ENCODE measurements at regions not wholly inside any gene's neighbourhood (a gene's known extent, or its start where the extent isn't known, plus 50 kb on each side); places are given as distances from the start of the nearest gene placed in this dataset.

DNA sequence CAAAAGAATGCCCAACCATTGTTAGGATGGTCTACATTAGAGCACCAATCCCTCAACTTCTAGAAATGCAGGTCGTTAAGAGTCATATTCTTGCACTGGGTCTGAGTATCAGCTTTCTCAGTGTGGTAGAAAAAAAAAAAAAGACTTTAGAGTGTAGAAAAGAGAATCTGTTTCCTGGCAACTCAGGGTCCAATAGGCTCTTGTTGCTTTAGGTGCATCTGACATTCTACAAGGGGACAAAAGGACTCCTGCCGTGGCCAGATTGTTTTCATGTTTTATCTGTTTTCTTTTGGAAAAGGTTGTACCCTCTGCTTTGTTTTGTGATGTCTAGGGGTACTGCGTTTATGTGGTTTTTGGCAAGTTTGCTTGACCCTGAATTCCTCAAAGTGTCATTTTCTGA, 105.4 kb upstream of the KCNK2 start:
- TF ChIP-seq POLR2A (IDR thresholded peaks at IDR 0.05): no peak
- no peak for TF ChIP-seq CTCF (IDR thresholded peaks at IDR 0.05)

Measured in adrenal gland (tissue), 5 donors.